SK-N-SH (cell line): ENCODE measurements at regions not wholly inside any gene's neighbourhood (a gene's known extent, or its start where the extent isn't known, plus 50 kb on each side); places are given as distances from the start of the nearest gene placed in this dataset.

Experiments
- CTCF ChIA-PET: fragments of 300-600, 350-600 bp; formaldehyde crosslinking; extraction: SDS; loops from one replicate; lab custom pipeline; 2021; lab: Yijun Ruan, JAX
- POLR2A ChIA-PET: fragments of 350-600 bp; sonication (Branson Sonifier 250); formaldehyde crosslinking; extraction: SDS; loops from one replicate; lab custom pipeline; 2020; ENCODE audit warnings: antibody characterized with exemption, inconsistent platforms; lab: Yijun Ruan, JAX
- DNase-seq: peaks from one replicate; pipeline ENCODE4 v3.0.0; 2012
- H2AFZ ChIP-seq: fragments of 200-600 bp; sonication (generic); 2 replicates; pipeline ENCODE4 v1.8.1; 2016; ENCODE audit warnings: antibody characterized with exemption, mild to moderate bottlenecking, low read depth
- H3F3A ChIP-seq: fragments of 200-600 bp; sonication (generic); replicated peaks from 2 replicates; pipeline ENCODE3; 2016; ENCODE audit warnings: antibody characterized with exemption, mild to moderate bottlenecking; ENCODE audit not compliant: insufficient read depth
- H3K27ac ChIP-seq, 2 experiments: fragments of 200-500 bp in 1 of 2; fragments of 200-600 bp in 1 of 2; sonication (Bioruptor generic) in 1 of 2; sonication (generic), shearing (Covaris generic) in 1 of 2; 2 replicates each; pipeline versions ENCODE4 v1.5.1 to v1.6.1; 2014 to 2016; ENCODE audit warnings: low read depth in 2 of 2, inconsistent platforms in 1 of 2, low read length in 1 of 2, mild to moderate bottlenecking in 1 of 2, mixed read lengths in 1 of 2
- H3K27me3 ChIP-seq: fragments of 200-600 bp; sonication (generic), shearing (Covaris generic); 2 replicates; pipeline ENCODE4 v1.6.1; 2016; ENCODE audit warnings: mixed run types; ENCODE audit not compliant: insufficient read depth
- H3K36me3 ChIP-seq, 2 experiments: fragments of 200-500 bp in 1 of 2; fragments of 200-600 bp in 1 of 2; sonication (Bioruptor generic) in 1 of 2; sonication (generic) in 1 of 2; replicated peaks in 1 of 2; 2 replicates each; pipeline versions ENCODE3 to v1.5.1; 2014 to 2016; ENCODE audit warnings: low read length in 1 of 2, mild to moderate bottlenecking in 1 of 2; ENCODE audit not compliant: insufficient read depth in 2 of 2, control insufficient read depth in 1 of 2
- H3K4me1 ChIP-seq, 2 experiments: fragments of 200-500 bp in 1 of 2; fragments of 200-600 bp in 1 of 2; sonication (Bioruptor generic) in 1 of 2; sonication (generic), shearing (Covaris generic) in 1 of 2; 2 replicates each; pipeline versions ENCODE4 v1.5.1 to v1.6.1; 2014 to 2016; ENCODE audit warnings: low read depth in 1 of 2, low read length in 1 of 2, mixed run types in 1 of 2; ENCODE audit not compliant: insufficient read depth in 2 of 2, control insufficient read depth in 1 of 2
- H3K4me2 ChIP-seq: fragments of 200-600 bp; sonication (generic), shearing (Covaris generic); 2 replicates; pipeline ENCODE4 v1.6.1; 2017; ENCODE audit warnings: mixed run types
- H3K4me3 ChIP-seq, 2 experiments: fragments of 200-500 bp in 1 of 2; fragments of 200-600 bp in 1 of 2; sonication (Bioruptor generic) in 1 of 2; sonication (generic), shearing (Covaris generic) in 1 of 2; 2 replicates each; pipeline versions ENCODE4 v1.5.1 to v1.8.1; 2014 to 2016; ENCODE audit warnings: low read depth in 2 of 2, inconsistent platforms in 1 of 2, low read length in 1 of 2, mild to moderate bottlenecking in 1 of 2, mixed read lengths in 1 of 2, moderate library complexity in 1 of 2
- H3K79me2 ChIP-seq: fragments of 200-600 bp; sonication (generic); 2 replicates; pipeline ENCODE4 v1.8.1; 2017; ENCODE audit warnings: mild to moderate bottlenecking; ENCODE audit not compliant: insufficient read depth
- H3K9ac ChIP-seq: fragments of 200-600 bp; sonication (generic); 2 replicates; pipeline ENCODE4 v1.6.1; 2017; ENCODE audit warnings: mixed run types
- H3K9me2 ChIP-seq: fragments of 200-600 bp; sonication (generic); 2 replicates; pipeline ENCODE4 v1.6.1; 2017; ENCODE audit warnings: mixed run types
- H3K9me3 ChIP-seq: fragments of 200-600 bp; sonication (generic); 2 replicates; pipeline ENCODE4 v1.6.1; 2017; ENCODE audit warnings: mixed run types, mild to moderate bottlenecking, moderate library complexity
- H4K20me1 ChIP-seq: fragments of 200-600 bp; sonication (generic); 2 replicates; pipeline ENCODE4 v1.6.1; 2017; ENCODE audit warnings: mild to moderate bottlenecking, mixed run types; ENCODE audit not compliant: insufficient read depth
- CHD2 ChIP-seq: fragments of 150-350 bp; IDR thresholded peaks from 2 replicates; pipeline ENCODE4 v1.6.1; 2018; ENCODE audit warnings: low read length; ENCODE audit not compliant: partially characterized antibody
- EP300 ChIP-seq, 2 experiments: IDR thresholded peaks; 2 replicates each; pipeline versions ENCODE4 v1.4.0 to v1.6.1; 2012; ENCODE audit warnings: borderline replicate concordance in 1 of 2, low read depth in 1 of 2, low read length in 1 of 2
- GABPA ChIP-seq: IDR thresholded peaks from 2 replicates; pipeline ENCODE4 v1.4.0; 2012; ENCODE audit warnings: low read depth, mild to moderate bottlenecking
- JUND ChIP-seq: IDR thresholded peaks from 2 replicates; pipeline ENCODE4 v1.4.0; 2012
- MXI1 ChIP-seq: IDR thresholded peaks from 2 replicates; pipeline ENCODE4 v1.6.1; 2012; ENCODE audit warnings: mild to moderate bottlenecking, low read depth, low read length, improper control_type of control experiment
- NFIC ChIP-seq: IDR thresholded peaks from 2 replicates; pipeline ENCODE4 v1.4.0; 2012; ENCODE audit warnings: borderline replicate concordance
- RCOR1 ChIP-seq: fragments of 150-350 bp; IDR thresholded peaks from 2 replicates; pipeline ENCODE4 v1.6.1; 2017; ENCODE audit warnings: antibody characterized with exemption, low read length
- SMC3 ChIP-seq: IDR thresholded peaks from 2 replicates; pipeline ENCODE4 v1.6.1; 2012; ENCODE audit warnings: low read depth, low read length, improper control_type of control experiment
- TAF1 ChIP-seq: IDR thresholded peaks from 2 replicates; pipeline ENCODE4 v1.6.1; 2012; ENCODE audit warnings: low read depth, mild to moderate bottlenecking, low read length, moderate library complexity, borderline replicate concordance
- TEAD4 ChIP-seq: IDR thresholded peaks from 2 replicates; pipeline ENCODE4 v1.4.0; 2012; ENCODE audit warnings: mild to moderate bottlenecking, borderline replicate concordance; ENCODE audit not compliant: insufficient read depth
- ZBTB33 ChIP-seq: IDR thresholded peaks from 2 replicates; pipeline ENCODE4 v1.4.0; 2012; ENCODE audit warnings: low read depth, borderline replicate concordance
- WGBS: methylation state at CpG from one replicate; pipeline ENCODE4 v1.1.6; 2017; ENCODE audit warnings: low lambda C conversion rate; 5-methylcytosine and 5-hydroxymethylcytosine counted together
- TF ChIP-seq, protein P1 (sequence below): fragments of 150-350 bp; IDR thresholded peaks from 2 replicates; pipeline ENCODE4 v1.6.1; 2016; ENCODE audit warnings: mild to moderate bottlenecking, low read depth, low read length
- TF ChIP-seq, protein P2 (sequence below): IDR thresholded peaks from 2 replicates; pipeline ENCODE4; 2012
- TF ChIP-seq, protein P3 (sequence below): IDR thresholded peaks from 2 replicates; pipeline ENCODE4 v1.6.1; 2012; ENCODE audit warnings: mild to moderate bottlenecking, low read depth, low read length, moderate library complexity

DNA sequence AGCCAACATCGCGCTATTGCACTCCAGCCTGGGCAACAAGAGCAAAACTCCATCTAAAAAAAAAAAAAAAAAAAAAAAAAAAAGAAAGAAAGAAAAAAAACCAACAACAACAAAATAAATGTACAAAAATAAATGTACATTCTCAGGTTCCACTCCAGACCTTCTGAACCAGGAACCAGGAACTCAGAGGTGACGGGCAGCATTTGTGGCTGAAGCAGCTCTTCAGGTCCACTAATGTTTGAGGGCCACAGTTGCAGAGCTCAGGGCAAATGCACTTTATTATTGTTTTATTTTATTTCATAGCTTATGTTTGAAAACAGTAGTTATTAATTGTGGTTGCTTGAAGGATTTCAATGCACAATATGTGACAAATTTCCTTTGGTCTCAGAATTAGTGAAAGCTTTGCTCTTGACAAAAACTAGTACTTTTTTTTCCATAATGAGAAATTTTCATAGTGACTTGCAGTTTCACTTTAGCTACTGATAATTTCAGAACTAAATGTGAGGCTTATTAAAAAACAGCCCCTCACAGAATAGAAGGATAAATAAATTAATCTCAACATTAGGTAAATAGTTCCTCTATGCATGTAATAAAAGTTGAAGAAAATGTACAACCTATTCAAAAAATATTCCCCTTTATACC lies 378.4 kb upstream of the SPHKAP start:
- Histone ChIP-seq H4K20me1 (no peaks in the 10 kb centered on the region), H3K27me3 (no peaks in the 10 kb centered on the region), H3K4me1 (no peaks in the 10 kb centered on the region), H3K4me2 (no peak overlapping the region), H3K36me3 (no peaks in the 10 kb centered on the region), H3K79me2 (no peaks in the 10 kb centered on the region), H2AFZ (no peak overlapping the region), H3K9ac (no peak overlapping the region), H3K9me3 (no peaks in the 10 kb centered on the region), H3K27ac (no peak overlapping the region), H3F3A (no peaks in the 10 kb centered on the region), H3K9me2 (no peaks in the 10 kb centered on the region), H3K4me3 (no peak overlapping the region)
- POLR2A ChIA-PET: no interaction called here
- TF ChIP-seq GABPA (no peak), SMC3 (no peak), CHD2 (no peak)
- TF ChIP-seq, protein P1, sequence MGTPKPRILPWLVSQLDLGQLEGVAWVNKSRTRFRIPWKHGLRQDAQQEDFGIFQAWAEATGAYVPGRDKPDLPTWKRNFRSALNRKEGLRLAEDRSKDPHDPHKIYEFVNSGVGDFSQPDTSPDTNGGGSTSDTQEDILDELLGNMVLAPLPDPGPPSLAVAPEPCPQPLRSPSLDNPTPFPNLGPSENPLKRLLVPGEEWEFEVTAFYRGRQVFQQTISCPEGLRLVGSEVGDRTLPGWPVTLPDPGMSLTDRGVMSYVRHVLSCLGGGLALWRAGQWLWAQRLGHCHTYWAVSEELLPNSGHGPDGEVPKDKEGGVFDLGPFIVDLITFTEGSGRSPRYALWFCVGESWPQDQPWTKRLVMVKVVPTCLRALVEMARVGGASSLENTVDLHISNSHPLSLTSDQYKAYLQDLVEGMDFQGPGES: no peak
- DNase-seq: no peak
- CTCF ChIA-PET: no interaction called here
- WGBS: 53% methylated on average over 3 of the region's 3 CpGs

DNA sequence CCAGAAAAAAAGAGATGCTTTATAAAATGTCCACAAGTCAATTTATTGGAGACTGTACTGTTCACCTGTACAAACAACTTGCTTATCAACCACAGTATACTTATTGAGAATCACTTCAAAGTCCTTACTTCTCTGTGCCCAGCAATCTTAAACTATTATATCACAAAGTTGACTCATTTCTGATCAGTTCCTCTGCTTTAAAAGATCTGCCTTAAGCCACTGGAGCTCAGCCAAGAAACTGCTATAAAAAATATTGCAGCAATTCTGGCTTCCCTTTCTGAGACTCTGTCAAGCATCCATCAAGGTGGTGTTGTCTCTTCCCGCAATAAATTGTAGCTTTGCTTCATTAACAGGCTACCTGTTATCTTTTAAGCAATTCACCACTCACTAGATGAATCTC lies 375.2 kb upstream of the SPHKAP start:
- Histone ChIP-seq H3F3A (no peaks in the 10 kb centered on the region), H3K4me2 (no peak overlapping the region), H3K9ac (no peak overlapping the region), H3K4me3 (no peak overlapping the region), H3K27me3 (no peaks in the 10 kb centered on the region), H3K36me3 (no peaks in the 10 kb centered on the region), H2AFZ (no peak overlapping the region), H3K79me2 (no peaks in the 10 kb centered on the region), H3K9me3 (no peaks in the 10 kb centered on the region), H3K27ac (no peak overlapping the region), H3K4me1 (no peaks in the 10 kb centered on the region), H4K20me1 (no peaks in the 10 kb centered on the region), H3K9me2 (no peaks in the 10 kb centered on the region)
- DNase-seq: no peak
- WGBS: 14% methylated on average over 1 of the region's 1 CpG
- ChIA-PET POLR2A (no interaction called here), CTCF (no interaction called here)
- TF ChIP-seq EP300 (IDR thresholded peaks at IDR 0.05; ENCODE audit: borderline replicate concordance in 1 of 2, low read depth in 1 of 2, low read length in 1 of 2) (no peak), NFIC (peak; percentile 58), MXI1 (no peak), JUND (no peak)
- TF ChIP-seq, protein P2, sequence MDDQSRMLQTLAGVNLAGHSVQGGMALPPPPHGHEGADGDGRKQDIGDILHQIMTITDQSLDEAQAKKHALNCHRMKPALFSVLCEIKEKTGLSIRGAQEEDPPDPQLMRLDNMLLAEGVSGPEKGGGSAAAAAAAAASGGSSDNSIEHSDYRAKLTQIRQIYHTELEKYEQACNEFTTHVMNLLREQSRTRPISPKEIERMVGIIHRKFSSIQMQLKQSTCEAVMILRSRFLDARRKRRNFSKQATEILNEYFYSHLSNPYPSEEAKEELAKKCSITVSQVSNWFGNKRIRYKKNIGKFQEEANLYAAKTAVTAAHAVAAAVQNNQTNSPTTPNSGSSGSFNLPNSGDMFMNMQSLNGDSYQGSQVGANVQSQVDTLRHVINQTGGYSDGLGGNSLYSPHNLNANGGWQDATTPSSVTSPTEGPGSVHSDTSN: peak; percentile 41; the same call in 1 of the 2 replicates

DNA sequence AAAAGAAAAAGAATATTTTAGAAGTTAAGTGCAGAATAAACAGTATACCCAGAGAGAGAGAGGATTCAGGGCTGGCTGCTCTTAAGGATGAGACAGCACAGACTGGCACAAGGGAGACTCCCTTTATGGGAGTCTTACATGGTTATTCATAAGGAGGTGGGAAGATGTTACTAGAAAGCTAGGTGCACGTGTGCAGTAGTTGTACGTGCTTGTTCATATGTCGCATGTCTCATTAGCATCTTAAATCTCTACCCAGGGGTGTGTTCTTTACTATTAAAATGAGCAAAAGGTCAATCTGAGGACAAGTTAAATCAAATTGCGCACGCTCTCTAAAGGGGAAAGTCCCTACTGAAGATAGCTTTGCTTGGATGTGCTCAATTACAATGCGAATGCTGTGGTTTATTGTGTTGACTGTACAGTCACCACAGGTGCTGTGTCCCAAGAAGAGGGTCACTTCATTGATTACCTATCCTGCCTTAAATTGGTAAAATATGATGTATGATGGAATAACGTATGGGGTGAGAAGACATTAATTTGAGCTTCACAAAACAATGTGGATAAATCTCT lies 368.0 kb upstream of the SPHKAP start:
- WGBS: 77% methylated on average over 7 of the region's 7 CpGs
- POLR2A ChIA-PET: no interaction called here
- TF ChIP-seq TEAD4: no peak
- TF ChIP-seq RCOR1: no peak
- TF ChIP-seq, protein P3, sequence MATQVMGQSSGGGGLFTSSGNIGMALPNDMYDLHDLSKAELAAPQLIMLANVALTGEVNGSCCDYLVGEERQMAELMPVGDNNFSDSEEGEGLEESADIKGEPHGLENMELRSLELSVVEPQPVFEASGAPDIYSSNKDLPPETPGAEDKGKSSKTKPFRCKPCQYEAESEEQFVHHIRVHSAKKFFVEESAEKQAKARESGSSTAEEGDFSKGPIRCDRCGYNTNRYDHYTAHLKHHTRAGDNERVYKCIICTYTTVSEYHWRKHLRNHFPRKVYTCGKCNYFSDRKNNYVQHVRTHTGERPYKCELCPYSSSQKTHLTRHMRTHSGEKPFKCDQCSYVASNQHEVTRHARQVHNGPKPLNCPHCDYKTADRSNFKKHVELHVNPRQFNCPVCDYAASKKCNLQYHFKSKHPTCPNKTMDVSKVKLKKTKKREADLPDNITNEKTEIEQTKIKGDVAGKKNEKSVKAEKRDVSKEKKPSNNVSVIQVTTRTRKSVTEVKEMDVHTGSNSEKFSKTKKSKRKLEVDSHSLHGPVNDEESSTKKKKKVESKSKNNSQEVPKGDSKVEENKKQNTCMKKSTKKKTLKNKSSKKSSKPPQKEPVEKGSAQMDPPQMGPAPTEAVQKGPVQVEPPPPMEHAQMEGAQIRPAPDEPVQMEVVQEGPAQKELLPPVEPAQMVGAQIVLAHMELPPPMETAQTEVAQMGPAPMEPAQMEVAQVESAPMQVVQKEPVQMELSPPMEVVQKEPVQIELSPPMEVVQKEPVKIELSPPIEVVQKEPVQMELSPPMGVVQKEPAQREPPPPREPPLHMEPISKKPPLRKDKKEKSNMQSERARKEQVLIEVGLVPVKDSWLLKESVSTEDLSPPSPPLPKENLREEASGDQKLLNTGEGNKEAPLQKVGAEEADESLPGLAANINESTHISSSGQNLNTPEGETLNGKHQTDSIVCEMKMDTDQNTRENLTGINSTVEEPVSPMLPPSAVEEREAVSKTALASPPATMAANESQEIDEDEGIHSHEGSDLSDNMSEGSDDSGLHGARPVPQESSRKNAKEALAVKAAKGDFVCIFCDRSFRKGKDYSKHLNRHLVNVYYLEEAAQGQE: no peak
- TF ChIP-seq ZBTB33: no peak
- no peak for TF ChIP-seq TAF1
- TF ChIP-seq SMC3: no peak

More for the DNA sequence above, 368.0 kb upstream of the SPHKAP start:
- H3K4me2 ChIP-seq: no peak overlapping the region
- H3K27ac ChIP-seq: no peak overlapping the region
- H3K4me1 ChIP-seq: peaks cover 0 to 6% of the 10 kb centered on the region in 2 experiments; a peak in 1 of 4 replicates
- no peak for DNase-seq
- H3K4me3 ChIP-seq: no peak overlapping the region
- H3K27me3 ChIP-seq: no peaks in the 10 kb centered on the region
- no peak overlapping the region for H2AFZ ChIP-seq
- CTCF ChIA-PET: no interaction called here
- no peak overlapping the region for H3K9ac ChIP-seq
- H3K9me2 ChIP-seq: no peaks in the 10 kb centered on the region
- H3F3A ChIP-seq: peaks cover 8% of the 10 kb centered on the region
- H4K20me1 ChIP-seq: no peaks in the 10 kb centered on the region
- no peaks in the 10 kb centered on the region for H3K36me3 ChIP-seq
- no peaks in the 10 kb centered on the region for H3K79me2 ChIP-seq
- no peaks in the 10 kb centered on the region for H3K9me3 ChIP-seq
